Endometrial microvascular endothelial cells (primary cell): ENCODE measurements at regions not wholly inside any gene's neighbourhood (a gene's known extent, or its start where the extent isn't known, plus 50 kb on each side); places are given as distances from the start of the nearest gene placed in this dataset.

Experiments
- in situ Hi-C: cut with HindIII; loops from 2 replicates; pipeline ENCODE4 v1.10.0; 2017; ENCODE audit warnings: low sequenced_read_pairs, low pct_unique_long_range_greater_than_20kb; ENCODE audit errors: inconsistent ontology term

DNA sequence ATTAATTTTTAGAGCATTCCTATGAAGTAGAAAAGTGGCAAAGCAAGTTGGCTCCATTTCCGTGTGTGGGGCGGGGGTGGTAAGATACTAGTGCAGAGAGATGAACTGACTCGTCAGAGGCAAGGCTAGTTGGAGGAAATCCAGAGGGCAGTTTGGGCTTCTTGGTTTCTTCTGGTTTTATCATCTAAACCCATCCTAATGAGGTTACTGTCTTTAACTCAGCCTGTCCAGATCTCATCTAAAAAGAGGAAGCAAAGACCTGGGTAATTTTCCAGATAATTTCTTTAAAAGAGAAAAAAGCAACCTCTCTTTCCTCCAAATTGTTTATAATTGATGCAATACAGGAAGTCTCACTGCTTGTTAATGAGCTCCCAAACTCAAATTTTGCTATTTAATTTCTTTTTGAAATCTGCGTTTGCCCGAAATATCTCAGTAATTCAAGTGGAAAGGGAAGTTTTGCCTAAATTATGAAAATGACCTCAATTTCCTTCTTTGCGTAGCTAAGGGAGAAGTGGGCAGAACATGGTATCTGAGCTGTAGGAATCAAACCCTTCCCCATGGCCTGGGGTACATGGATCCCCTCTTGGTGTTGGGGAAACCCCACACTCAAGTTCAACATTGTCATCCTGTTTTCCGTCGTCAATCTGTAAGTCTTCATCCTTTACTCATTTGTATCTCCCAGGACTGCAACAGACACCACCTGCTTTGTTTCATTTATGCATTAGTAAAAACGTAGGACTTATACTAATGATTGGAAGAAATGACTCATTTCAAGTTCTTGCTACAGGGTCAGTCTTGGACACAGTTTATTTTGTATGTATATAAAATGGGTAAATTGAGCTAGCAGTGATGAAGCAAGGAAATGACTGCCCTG lies 89.1 kb upstream of the KLF7 start:
- in situ Hi-C loops = no loop called here

- in situ Hi-C loops = no loop called here
Measured at GRCh38 chr2:207255565-207256470, 90.1 kb upstream of the KLF7 start.

DNA sequence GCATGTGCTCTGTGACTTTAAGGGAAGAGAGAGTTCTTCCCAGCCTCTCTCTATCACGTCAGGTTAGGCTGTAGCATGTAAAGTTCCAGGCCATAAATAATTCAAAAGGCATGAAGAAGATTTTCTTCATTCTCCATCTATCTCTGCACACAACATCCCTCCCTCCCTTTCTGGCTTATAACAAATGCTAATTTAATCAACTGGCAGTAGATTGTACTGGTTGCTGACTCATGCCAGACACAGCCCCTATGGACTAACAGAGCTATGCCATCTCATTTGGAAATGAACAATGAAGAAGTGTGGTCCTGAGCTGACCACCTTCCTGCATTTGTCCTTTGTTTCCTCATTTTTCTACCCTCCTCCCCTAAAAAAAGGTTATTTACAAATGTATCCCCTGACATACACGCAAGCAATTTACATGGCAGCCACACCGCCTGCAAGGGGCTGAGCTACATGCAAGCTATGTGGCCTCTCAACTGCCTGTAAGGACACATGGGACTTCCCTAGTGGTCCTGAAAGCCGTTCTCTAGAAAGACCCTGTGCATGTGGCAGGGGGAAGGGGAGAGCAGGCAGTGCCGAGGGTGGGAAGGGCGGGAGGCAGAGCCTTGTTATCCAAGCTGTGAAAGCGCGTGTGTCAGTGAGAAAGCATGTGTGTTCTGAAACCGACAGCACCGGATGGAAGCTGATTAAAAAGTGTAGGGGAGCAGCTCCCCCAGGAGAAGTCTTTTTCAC lies 90.9 kb upstream of the KLF7 start:
- in situ Hi-C loops = no loop called here

GRCh38 chr2:207257251-207258250 lies 91.8 kb upstream of the KLF7 start:
- in situ Hi-C loops = no loop called here

DNA sequence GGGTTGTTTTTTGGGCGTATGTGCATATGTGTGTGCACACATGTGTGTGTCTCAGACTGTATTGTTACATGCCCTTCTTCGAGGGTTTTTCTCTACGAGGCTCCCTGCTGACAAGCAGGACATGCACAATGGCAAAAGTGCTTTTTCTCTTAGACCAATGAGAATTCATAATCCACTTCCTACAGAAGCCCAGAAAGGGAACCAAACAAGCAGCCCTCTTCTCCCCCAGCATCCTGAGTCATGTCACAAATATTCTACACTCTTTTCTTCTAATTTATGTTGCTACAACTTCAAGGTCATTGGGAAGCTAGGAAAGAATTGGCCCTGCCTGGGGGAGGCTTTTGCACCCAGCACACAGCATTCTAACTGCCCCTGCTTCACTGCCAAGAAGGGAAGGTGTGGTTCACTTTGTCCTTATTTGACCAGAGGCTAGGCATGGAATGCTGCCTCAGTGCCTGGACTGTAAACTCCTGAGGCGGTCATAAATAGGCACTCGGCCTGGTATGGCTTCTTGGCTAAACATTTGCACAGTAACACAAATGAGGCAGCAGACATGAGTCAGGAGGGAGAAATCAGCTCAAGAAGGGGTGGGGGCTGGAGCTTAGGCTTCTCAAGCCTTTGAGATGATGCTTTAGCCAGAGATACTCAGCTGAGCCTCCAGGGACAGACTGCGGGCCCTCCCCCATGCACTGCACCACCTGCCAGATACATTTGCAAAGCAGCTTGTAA lies 92.7 kb upstream of the KLF7 start:
- in situ Hi-C loops = no loop called here

- in situ Hi-C loops = no loop called here
Measured at GRCh38 chr2:207260021-207260420, 94.3 kb upstream of the KLF7 start.

- in situ Hi-C loops = no loop called here
Measured at GRCh38 chr2:207260947-207261346, 95.2 kb upstream of the KLF7 start.

- in situ Hi-C loops = no loop called here
Measured at GRCh38 chr2:207264310-207264709, 98.6 kb upstream of the KLF7 start.

- in situ Hi-C loops = no loop called here
Measured at GRCh38 chr2:207265332-207265731, 99.6 kb upstream of the KLF7 start.

DNA sequence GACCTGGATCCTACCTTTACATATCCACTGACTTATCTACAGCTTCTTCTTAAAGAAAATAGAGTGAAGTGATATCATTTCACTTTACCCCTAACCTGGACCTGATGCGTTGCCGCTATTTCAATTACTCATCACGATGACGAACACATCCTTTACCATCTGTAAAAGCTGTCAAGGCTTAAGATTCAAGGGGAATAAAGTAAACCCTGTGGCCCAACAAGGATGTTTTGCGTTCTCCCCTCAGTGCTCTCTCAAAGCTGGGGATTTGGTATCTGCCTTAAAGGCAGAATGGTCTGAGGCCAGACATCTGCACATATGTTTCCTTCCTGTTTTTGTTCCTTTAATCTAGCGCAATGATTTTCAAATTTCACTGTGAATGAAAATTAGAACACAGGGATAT lies 100.1 kb upstream of the KLF7 start:
- in situ Hi-C loops = no loop called here

DNA sequence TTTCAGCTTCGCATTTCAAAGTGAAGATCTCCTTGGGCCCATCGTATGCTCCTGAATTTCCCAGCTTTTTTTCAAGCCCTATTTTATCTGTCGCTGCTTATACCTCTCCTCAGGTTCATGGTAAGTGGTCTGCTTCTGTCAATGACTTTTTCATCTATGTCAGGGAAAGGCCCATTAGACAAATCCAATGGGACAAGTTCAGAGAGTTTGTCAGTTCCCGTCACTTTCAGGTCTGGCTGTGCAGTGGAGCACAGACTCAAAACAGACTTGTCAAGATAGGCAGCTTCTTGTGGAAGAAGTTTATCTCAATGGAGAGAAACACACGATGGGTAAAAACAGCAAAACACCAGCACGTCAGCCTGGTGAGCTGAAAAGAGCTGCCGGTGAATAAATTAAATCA lies 100.9 kb upstream of the KLF7 start:
- in situ Hi-C loops = no loop called here

GRCh38 chr2:207269038-207269437 lies 103.3 kb upstream of the KLF7 start:
- in situ Hi-C loops = no loop called here

DNA sequence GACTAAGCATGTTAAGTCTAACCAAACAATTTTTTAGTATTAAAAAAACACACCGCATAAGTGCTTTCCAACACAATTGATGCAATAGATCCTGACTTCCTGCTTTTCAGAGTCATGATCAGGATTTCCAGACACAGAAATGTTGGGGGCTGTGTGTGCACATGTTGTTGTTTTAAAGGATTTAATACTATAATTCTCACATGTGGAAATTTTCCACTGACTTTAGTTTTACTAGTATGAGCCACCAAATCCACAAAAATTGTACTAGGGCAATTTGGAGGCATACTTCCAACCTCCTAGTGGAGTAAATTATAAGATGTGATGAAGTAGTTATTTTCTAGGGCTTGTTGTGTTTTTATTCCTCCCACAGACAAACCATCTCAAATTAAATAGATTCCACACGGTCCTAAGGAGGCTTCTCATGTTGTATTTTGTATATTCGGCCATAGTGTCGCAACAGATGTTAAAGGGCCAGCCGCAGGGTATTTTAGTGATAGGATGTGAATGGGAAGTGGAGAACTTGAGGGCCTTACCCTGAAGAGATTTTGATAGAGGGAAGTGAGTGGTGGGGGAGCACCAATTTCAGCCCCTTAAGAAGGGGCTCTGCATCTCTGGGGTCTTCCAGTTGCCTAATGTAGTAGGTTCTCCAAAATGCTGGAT lies 108.9 kb upstream of the KLF7 start:
- in situ Hi-C loops = no loop called here

- in situ Hi-C loops = no loop called here
Measured at GRCh38 chr2:207275779-207276178, 110.0 kb upstream of the KLF7 start.

DNA sequence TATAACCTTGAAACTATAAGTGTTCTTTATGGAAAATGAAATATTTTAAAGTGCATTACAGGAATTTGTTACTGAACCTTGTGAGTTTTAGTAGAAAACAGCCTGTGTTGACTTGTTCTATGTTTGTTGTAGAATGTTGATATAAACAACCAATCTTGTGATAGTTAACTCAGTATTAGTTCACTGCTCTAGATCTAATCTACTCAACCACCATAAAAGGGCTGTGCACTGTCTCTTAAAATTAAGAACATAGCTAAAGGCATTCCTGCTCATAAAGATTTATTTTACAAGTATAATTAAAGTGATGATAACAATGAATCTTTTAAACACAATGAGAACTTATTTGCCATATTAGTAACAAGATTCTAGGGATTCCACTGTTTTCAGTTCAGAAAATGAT lies 110.5 kb upstream of the KLF7 start:
- in situ Hi-C loops = no loop called here

DNA sequence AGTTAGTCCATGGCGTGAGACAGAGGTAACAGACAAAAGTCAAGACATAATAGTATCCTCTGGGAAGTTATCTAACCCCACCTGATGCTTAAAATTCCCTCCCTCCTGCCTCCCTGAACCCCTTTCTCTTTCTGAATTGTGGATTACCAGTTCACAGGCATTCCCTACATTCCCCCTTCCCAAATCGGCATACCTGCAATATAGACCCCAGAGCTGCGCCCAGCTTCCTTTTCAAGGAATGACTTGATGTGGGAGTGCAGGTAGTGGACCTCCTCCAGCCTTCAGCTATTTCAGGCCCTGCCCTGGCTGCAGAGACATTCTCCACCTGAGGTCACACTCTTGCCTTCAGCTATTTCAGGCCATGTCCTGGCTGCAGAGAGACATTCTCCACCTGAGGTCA lies 111.1 kb upstream of the KLF7 start:
- in situ Hi-C loops = no loop called here

- in situ Hi-C loops = no loop called here
Measured at GRCh38 chr2:207279520-207279919, 113.8 kb upstream of the KLF7 start.
